SK-N-SH (cell line): ENCODE measurements at regions not wholly inside any gene's neighbourhood (a gene's known extent, or its start where the extent isn't known, plus 50 kb on each side); places are given as distances from the start of the nearest gene placed in this dataset.

ENCODE experiments used
- CTCF ChIP-seq: fragments of 200-600 bp; sonication (generic); IDR thresholded peaks from 2 replicates; pipeline ENCODE4 v1.6.1; 2017; ENCODE audit warnings: antibody characterized with exemption, mild to moderate bottlenecking, moderate library complexity
- EZH2phosphoT487 ChIP-seq: fragments of 200-600 bp; sonication (generic); IDR thresholded peaks from 2 replicates; pipeline ENCODE4 v1.6.1; 2017; ENCODE audit warnings: low read depth, mixed run types, mild to moderate bottlenecking, antibody characterized with exemption, moderate library complexity, borderline replicate concordance
- FOSL2 ChIP-seq: IDR thresholded peaks from 2 replicates; pipeline ENCODE4 v1.4.0; 2012; ENCODE audit warnings: low read depth, mild to moderate bottlenecking, moderate library complexity, borderline replicate concordance
- JUND ChIP-seq: IDR thresholded peaks from 2 replicates; pipeline ENCODE4 v1.4.0; 2012
- POLR2AphosphoS5 ChIP-seq: IDR thresholded peaks from 2 replicates; pipeline ENCODE4 v1.6.1; 2012; ENCODE audit warnings: low read depth, low read length
- RCOR1 ChIP-seq: fragments of 150-350 bp; IDR thresholded peaks from 2 replicates; pipeline ENCODE4 v1.6.1; 2017; ENCODE audit warnings: antibody characterized with exemption, low read length
- REST ChIP-seq: IDR thresholded peaks from 2 replicates; pipeline ENCODE4 v1.6.1; 2012; ENCODE audit warnings: mild to moderate bottlenecking, low read depth, low read length, moderate library complexity
- SMC3 ChIP-seq: IDR thresholded peaks from 2 replicates; pipeline ENCODE4 v1.6.1; 2012; ENCODE audit warnings: low read depth, low read length, improper control_type of control experiment
- TAF1 ChIP-seq: IDR thresholded peaks from 2 replicates; pipeline ENCODE4 v1.6.1; 2012; ENCODE audit warnings: low read depth, mild to moderate bottlenecking, low read length, moderate library complexity, borderline replicate concordance
- TCF12 ChIP-seq: IDR thresholded peaks from 2 replicates; pipeline ENCODE4 v1.4.0; 2012
- TEAD4 ChIP-seq: IDR thresholded peaks from 2 replicates; pipeline ENCODE4 v1.4.0; 2012; ENCODE audit warnings: mild to moderate bottlenecking, borderline replicate concordance; ENCODE audit not compliant: insufficient read depth
- YY1 ChIP-seq: IDR thresholded peaks from 2 replicates; pipeline ENCODE4 v1.4.0; 2012; ENCODE audit warnings: low read depth, mild to moderate bottlenecking

- TF ChIP-seq RCOR1 (no peak), YY1 (no peak), TEAD4 (no peak), SMC3 (no peak), CTCF (no peak), TCF12 (no peak), EZH2phosphoT487 (no peak), JUND (no peak), POLR2AphosphoS5 (no peak), FOSL2 (no peak), TAF1 (no peak), REST (no peak)
Measured at GRCh38 chr9:135229701-135230385, 142.4 kb downstream of the OLFM1 start.
